Endodermal cell (in vitro differentiated cells): ENCODE measurements at regions not wholly inside any gene's neighbourhood (a gene's known extent, or its start where the extent isn't known, plus 50 kb on each side); places are given as distances from the start of the nearest gene placed in this dataset.

Experiments
- DNase-seq: peaks from one replicate; pipeline ENCODE4 v3.0.0-alpha.2; 2017
- H3K27ac ChIP-seq: 2 replicates; pipeline ENCODE4 v1.5.1; 2013; ENCODE audit warnings: mild to moderate bottlenecking, low read depth, low read length, moderate library complexity
- H3K27me3 ChIP-seq: 2 replicates; pipeline ENCODE4 v1.6.1; 2013; ENCODE audit warnings: mild to moderate bottlenecking, low read length, moderate library complexity; ENCODE audit not compliant: insufficient read depth, control insufficient read depth, poor library complexity, severe bottlenecking
- H3K36me3 ChIP-seq: 2 replicates; pipeline ENCODE4 v1.7.0; 2013; ENCODE audit warnings: mild to moderate bottlenecking, low read length, moderate library complexity; ENCODE audit not compliant: control insufficient read depth, insufficient read depth
- H3K4me1 ChIP-seq: one replicate; pipeline ENCODE4 v1.7.0; 2013; ENCODE audit warnings: low read length; ENCODE audit not compliant: control insufficient read depth, insufficient read depth
- H3K4me3 ChIP-seq: 2 replicates; pipeline ENCODE4 v1.5.1; 2013; ENCODE audit warnings: mild to moderate bottlenecking, low read length, moderate library complexity
- H3K9ac ChIP-seq: 2 replicates; pipeline ENCODE4 v1.6.1; 2013; ENCODE audit warnings: mild to moderate bottlenecking, low read length, moderate library complexity; ENCODE audit not compliant: poor library complexity, severe bottlenecking; ENCODE audit errors: extremely low read depth
- H3K9me3 ChIP-seq: 2 replicates; pipeline ENCODE4 v1.6.1; 2013; ENCODE audit warnings: mild to moderate bottlenecking, low read length, moderate library complexity; ENCODE audit not compliant: control insufficient read depth
- H3K27ac Mint-ChIP-seq: 2 replicates; pipeline ENCODE4 v1.8.0; 2020; ENCODE audit warnings: mixed read lengths
- H3K27me3 Mint-ChIP-seq: 2 replicates; pipeline ENCODE4 v1.8.0; 2021; ENCODE audit warnings: mild to moderate bottlenecking, mixed read lengths; ENCODE audit not compliant: insufficient read depth
- H3K36me3 Mint-ChIP-seq: 2 replicates; pipeline ENCODE4 v1.8.0; 2020; ENCODE audit warnings: low read depth, mixed read lengths
- H3K4me1 Mint-ChIP-seq: 2 replicates; pipeline ENCODE4 v1.8.0; 2020; ENCODE audit warnings: mixed read lengths
- H3K4me3 Mint-ChIP-seq: 2 replicates; pipeline ENCODE4 v1.8.0; 2020; ENCODE audit warnings: mild to moderate bottlenecking, moderate library complexity, mixed read lengths
- H3K9me3 Mint-ChIP-seq: 2 replicates; pipeline ENCODE4 v1.8.0; 2020; ENCODE audit warnings: mild to moderate bottlenecking, mixed read lengths
- WGBS, 2 experiments: methylation state at CpG; one replicate each; pipeline versions ENCODE4 v1.1.5 to v1.1.7; 2013; ENCODE audit warnings: missing lambda C conversion rate in 2 of 2, mixed read lengths in 1 of 2; ENCODE audit not compliant: insufficient coverage in 1 of 2, insufficient read length in 1 of 2; 5-methylcytosine and 5-hydroxymethylcytosine counted together
- TF ChIP-seq, protein P1 (sequence below): fragments of 200-600 bp; sonication (generic); conservative IDR thresholded peaks from 2 replicates; pipeline ENCODE4 v1.5.0; 2021; ENCODE audit warnings: antibody characterized with exemption, mild to moderate bottlenecking

DNA sequence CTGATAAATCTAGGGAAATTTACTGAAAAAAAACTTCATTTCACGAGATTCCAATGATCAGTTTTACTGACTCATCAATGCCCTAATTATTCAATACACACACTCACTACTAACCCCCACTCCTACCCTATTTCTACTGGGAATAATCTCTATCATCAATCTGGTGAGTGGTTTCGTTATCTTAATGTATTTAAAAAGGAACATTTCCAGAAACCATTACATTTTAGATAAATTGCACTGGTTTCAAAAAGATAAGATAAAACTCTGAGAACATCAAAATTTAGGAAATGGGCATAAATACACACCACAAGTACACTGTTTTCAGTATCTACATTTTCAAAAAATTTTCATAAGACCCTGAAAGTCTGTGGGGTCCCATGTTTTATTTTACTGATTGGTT lies 471.4 kb upstream of the PKDCC start:
- no peak for DNase-seq
- Mint-ChIP-seq H3K27ac (no peak overlapping the region), H3K4me3 (no peak overlapping the region), H3K36me3 (no peaks in the 10 kb centered on the region), H3K4me1 (no peaks in the 10 kb centered on the region), H3K9me3 (no peaks in the 10 kb centered on the region), H3K27me3 (no peaks in the 10 kb centered on the region)
- Histone ChIP-seq H3K27me3 (no peaks in the 10 kb centered on the region), H3K4me1 (no peaks in the 10 kb centered on the region), H3K9me3 (no peaks in the 10 kb centered on the region), H3K36me3 (no peaks in the 10 kb centered on the region), H3K27ac (no peak overlapping the region), H3K4me3 (no peak overlapping the region), H3K9ac (no peak overlapping the region)
- WGBS, 2 experiments = 71 to 90% methylated on average over 1 to 2 of the region's 2 CpGs
- TF ChIP-seq, protein P1, sequence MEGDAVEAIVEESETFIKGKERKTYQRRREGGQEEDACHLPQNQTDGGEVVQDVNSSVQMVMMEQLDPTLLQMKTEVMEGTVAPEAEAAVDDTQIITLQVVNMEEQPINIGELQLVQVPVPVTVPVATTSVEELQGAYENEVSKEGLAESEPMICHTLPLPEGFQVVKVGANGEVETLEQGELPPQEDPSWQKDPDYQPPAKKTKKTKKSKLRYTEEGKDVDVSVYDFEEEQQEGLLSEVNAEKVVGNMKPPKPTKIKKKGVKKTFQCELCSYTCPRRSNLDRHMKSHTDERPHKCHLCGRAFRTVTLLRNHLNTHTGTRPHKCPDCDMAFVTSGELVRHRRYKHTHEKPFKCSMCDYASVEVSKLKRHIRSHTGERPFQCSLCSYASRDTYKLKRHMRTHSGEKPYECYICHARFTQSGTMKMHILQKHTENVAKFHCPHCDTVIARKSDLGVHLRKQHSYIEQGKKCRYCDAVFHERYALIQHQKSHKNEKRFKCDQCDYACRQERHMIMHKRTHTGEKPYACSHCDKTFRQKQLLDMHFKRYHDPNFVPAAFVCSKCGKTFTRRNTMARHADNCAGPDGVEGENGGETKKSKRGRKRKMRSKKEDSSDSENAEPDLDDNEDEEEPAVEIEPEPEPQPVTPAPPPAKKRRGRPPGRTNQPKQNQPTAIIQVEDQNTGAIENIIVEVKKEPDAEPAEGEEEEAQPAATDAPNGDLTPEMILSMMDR = no peak

DNA sequence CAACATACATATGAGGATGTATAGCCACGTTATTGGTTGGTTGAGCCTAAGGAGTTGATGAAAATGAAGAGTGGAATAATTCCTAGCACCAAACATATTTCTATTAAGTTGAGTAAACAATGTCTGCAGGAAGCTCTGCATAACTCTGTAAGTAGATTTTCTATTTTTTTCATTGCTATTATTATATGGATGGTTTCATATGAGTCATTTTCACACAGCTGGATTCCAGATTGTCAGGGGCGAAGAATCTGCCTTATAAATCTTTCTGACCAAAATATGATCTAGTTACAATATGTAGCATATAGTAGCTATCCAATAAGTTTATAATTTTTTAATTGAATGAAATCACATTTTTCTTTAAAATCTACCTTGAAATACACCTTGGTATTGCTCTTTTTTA lies 468.0 kb upstream of the PKDCC start:
- no peak overlapping the region for H3K9ac ChIP-seq
- no peaks in the 10 kb centered on the region for H3K9me3 ChIP-seq
- Mint-ChIP-seq H3K36me3 (no peaks in the 10 kb centered on the region), H3K27ac (no peak overlapping the region), H3K4me1 (no peaks in the 10 kb centered on the region), H3K27me3 (peaks cover 2% of the 10 kb centered on the region), H3K9me3 (peaks cover 10% of the 10 kb centered on the region), H3K4me3 (no peak overlapping the region)
- H3K27ac ChIP-seq = no peak overlapping the region
- WGBS, 2 experiments = 94% methylated on average over 2 of the region's 2 CpGs; no CpG with 5 or more reads in 1 of the 2 experiments
- no peak for DNase-seq
- H3K27me3 ChIP-seq = no peaks in the 10 kb centered on the region
- no peaks in the 10 kb centered on the region for H3K36me3 ChIP-seq
- no peaks in the 10 kb centered on the region for H3K4me1 ChIP-seq
- TF ChIP-seq, protein P1 = no peak
- no peak overlapping the region for H3K4me3 ChIP-seq

DNA sequence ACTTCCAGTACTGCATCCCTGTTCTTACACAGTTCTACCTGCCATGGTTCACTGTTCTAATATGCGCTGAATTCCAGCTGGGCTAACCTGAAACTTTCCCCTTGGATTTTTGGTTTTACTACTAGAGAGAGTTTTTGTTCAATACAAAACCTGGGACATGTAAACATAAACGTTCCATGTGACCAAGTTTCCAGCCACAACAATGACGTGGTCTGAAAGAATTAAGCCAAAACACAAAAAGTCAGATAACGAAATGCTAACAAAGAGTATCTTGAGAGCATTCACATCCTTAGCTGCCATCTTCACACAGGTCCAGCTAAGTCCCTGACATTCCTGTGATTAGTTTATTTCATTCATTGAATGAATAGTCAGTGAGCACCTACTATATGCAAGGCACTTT lies 467.0 kb upstream of the PKDCC start:
- Histone ChIP-seq H3K4me3 (no peak overlapping the region), H3K9me3 (no peaks in the 10 kb centered on the region), H3K27me3 (no peaks in the 10 kb centered on the region), H3K27ac (no peak overlapping the region), H3K4me1 (no peaks in the 10 kb centered on the region), H3K36me3 (no peaks in the 10 kb centered on the region), H3K9ac (no peak overlapping the region)
- H3K4me3 Mint-ChIP-seq = no peak overlapping the region
- H3K9me3 Mint-ChIP-seq = peaks cover 12% of the 10 kb centered on the region
- H3K36me3 Mint-ChIP-seq = no peaks in the 10 kb centered on the region
- no peak for DNase-seq
- H3K27ac Mint-ChIP-seq = no peak overlapping the region
- WGBS, 2 experiments = 85 to 89% methylated on average over 3 to 4 of the region's 4 CpGs
- H3K4me1 Mint-ChIP-seq = no peaks in the 10 kb centered on the region
- TF ChIP-seq, protein P1 = no peak
- peaks cover 2% of the 10 kb centered on the region for H3K27me3 Mint-ChIP-seq
